VCaP (cell line): ENCODE measurements at regions not wholly inside any gene's neighbourhood (a gene's known extent, or its start where the extent isn't known, plus 50 kb on each side); places are given as distances from the start of the nearest gene placed in this dataset.

ENCODE experiments used
- H3K27ac ChIP-seq: fragments of 450-650 bp; 2 replicates; pipeline ENCODE4 v1.5.1; 2017
- TF ChIP-seq, protein P1 (sequence below): fragments of 450-650 bp; conservative IDR thresholded peaks from 2 replicates; pipeline ENCODE4 v1.5.1; 2017; ENCODE audit warnings: mild to moderate bottlenecking, moderate library complexity

DNA sequence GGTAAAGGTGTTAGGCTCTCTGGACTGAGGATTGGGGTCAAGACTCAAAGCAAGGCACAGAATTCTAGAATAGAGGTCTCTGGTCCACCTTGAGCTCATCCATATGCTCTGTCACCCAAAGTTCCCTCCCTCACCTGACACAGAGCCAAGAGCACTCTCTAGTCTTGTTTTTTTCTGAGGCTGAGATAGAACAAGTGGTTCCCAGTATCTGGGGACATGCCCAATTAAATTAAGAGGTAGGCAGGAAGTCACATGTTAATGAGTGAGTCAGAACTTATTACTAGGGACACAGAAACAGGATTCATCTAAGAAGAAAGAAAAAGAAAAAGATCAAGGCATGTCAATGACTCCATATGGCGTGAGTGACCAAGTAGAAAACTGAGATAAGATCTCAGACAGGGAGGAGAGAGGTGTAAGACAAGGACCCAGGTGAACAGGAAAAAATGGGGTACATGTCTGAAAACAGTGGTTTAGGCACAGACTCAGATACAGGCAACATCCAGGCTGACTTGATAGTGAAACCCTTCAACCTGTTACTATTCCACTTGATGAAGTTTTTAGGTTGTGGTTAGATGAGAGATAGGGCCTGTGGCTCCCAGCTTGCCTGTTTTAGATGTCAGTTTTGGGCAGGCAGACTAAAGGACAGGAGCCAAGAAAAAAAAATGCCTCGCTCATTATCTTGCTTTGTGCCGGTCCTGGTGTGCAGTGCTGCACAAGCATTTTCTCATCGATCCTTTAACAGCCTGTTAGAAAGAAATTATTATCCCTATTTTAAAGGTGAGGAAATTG, 609.9 kb downstream of the CCSER2 start:
- no peak overlapping the region for H3K27ac ChIP-seq
- TF ChIP-seq, protein P1, sequence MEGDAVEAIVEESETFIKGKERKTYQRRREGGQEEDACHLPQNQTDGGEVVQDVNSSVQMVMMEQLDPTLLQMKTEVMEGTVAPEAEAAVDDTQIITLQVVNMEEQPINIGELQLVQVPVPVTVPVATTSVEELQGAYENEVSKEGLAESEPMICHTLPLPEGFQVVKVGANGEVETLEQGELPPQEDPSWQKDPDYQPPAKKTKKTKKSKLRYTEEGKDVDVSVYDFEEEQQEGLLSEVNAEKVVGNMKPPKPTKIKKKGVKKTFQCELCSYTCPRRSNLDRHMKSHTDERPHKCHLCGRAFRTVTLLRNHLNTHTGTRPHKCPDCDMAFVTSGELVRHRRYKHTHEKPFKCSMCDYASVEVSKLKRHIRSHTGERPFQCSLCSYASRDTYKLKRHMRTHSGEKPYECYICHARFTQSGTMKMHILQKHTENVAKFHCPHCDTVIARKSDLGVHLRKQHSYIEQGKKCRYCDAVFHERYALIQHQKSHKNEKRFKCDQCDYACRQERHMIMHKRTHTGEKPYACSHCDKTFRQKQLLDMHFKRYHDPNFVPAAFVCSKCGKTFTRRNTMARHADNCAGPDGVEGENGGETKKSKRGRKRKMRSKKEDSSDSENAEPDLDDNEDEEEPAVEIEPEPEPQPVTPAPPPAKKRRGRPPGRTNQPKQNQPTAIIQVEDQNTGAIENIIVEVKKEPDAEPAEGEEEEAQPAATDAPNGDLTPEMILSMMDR = no peak

DNA sequence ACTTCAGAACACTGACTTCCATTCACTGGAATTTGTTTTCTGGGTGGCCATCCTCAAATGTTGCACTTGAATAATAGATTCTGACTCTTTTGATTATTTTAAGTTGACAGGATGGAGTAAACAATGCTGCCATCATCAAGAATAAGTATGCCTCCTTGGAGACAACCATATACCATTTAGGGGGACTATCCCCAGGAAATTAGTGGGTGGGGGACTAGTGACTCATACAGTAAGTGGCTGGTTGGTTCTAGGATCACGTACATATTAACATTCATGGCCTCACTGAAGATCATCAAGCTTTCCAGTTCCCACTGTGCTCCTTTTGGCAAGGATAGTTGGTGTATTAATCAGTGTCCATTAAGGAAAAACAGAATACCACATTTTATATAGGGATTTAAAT, 615.2 kb downstream of the CCSER2 start:
- H3K27ac ChIP-seq = no peak overlapping the region
- TF ChIP-seq, protein P1 = no peak

DNA sequence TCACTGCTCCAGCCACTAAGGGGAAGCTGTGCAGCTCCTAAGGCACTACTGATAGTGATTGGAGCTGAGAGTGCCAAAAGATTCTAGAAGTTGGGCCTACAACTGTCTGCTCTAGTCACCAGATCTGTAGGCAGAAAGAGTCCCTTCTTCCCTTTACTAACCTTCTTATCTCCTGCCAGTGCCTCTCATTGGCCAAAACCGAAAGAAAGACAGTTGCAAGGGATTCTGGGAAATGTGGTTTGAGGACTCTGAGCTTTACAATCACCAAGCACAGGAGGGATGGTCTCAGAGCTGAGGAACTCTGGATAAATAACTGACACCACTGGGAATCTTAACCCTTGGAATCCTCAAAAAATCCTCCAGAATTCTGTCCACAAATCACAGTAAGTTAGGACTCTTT, 615.8 kb downstream of the CCSER2 start:
- TF ChIP-seq, protein P1 = no peak

DNA sequence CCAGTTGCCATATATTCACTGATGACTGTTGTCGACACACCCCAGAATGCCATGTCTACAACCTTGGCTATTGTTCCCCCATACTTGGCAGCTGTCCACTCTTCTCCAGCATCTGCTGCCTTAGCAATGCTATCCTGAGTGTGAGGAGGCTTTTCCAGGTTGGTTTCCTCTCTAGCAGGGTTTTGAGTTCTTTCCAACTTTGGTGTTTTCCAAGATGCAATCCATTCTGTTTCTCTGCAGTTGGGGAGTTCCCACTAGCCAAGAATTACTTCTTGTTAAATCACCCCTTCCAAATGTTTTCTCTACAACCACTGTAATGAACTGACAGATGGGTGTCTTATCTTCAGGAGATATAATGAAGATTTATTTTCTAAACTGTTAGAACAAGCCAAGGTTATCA, 617.4 kb downstream of the CCSER2 start:
- H3K27ac ChIP-seq = no peak overlapping the region
- TF ChIP-seq, protein P1 = no peak

More for the DNA sequence above, 615.8 kb downstream of the CCSER2 start:
- H3K27ac ChIP-seq = no peak overlapping the region

DNA sequence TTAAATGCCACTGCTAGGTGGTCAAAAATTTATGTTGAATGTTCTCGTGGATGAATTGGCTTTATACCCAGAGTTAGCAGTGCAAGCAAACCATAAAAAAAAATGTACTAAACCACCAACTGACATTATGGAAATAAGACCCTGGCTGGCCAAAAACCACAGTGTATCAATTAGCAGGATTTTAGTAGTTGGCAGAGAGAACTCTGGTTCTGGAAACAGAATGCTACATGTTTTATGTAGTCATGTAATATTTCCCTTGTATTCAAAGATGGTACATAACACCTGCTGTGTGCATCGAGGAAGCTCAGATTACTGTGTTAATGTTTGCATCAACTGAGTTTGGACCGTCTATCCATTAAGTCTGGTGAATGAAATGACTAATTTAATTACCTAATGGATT, 618.5 kb downstream of the CCSER2 start:
- no peak overlapping the region for H3K27ac ChIP-seq
- TF ChIP-seq, protein P1 = no peak

DNA sequence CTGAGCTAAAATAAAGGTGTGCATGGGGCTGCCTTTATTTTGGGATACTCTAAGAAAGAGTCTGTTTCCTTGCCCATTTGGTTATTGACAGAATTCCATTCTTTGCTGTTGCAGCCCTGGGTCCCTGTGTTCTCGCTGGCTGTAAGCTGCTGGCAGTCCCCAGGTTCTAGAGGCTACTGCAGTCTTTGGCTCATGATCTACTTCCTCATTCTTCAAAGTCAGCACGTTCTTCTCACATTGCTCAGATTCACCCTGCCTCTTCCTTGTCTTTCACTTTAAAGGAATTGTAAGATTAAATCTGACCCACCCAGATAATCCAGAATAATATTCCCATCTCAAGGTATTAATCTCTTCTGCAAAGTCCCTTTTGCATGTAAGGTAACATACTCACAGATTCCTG, 620.3 kb downstream of the CCSER2 start:
- H3K27ac ChIP-seq = no peak overlapping the region
- TF ChIP-seq, protein P1 = no peak

DNA sequence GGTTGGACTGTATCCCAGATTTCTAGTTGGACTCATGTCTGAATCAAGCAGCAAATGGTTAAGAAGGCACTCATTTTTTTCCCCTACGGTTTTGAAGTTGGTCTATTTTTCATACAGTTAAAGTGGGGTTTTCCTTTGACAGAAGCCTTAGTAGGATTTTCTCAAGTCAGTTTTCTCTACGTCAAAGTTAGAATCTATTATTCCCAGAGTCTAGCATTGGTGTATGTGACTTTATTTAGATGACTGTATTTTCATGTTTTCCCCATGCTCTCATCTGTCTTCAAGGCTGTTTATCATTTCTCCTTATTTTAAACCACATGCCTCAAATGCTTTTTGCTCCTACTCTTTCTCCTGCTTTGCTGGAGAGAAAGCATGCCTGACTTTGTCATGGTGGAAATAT, 623.2 kb downstream of the CCSER2 start:
- TF ChIP-seq, protein P1 = no peak
- H3K27ac ChIP-seq = no peak overlapping the region
